ENCODE measurements at regions not wholly inside any gene's neighbourhood (a gene's known extent, or its start where the extent isn't known, plus 50 kb on each side); places are given as distances from the start of the nearest gene placed in this dataset.

- Mint-ChIP-seq H3K27ac (no peak overlapping the region; a peak in 2 of 7 replicates), H3K27me3 (ENCODE audit: low read depth) (no peaks in the 10 kb centered on the region), H3K36me3 (ENCODE audit: insufficient read depth in 1 of 3, low read depth in 3 of 3) (no peaks in the 10 kb centered on the region), H3K4me1 (no peaks in the 10 kb centered on the region), H3K9me3 (no peaks in the 10 kb centered on the region), H3K4me3 (no peak overlapping the region)
- Histone ChIP-seq H4K5ac (ENCODE audit: insufficient read length, low read depth, low read length) (no peak overlapping the region), H2AFZ (ENCODE audit: low read length) (no peak overlapping the region), H3K4ac (ENCODE audit: low read depth, low read length) (no peak overlapping the region), H2BK120ac (ENCODE audit: low read depth, low read length, poor library complexity, severe bottlenecking) (no peak overlapping the region), H3K9ac (ENCODE audit: extremely low read depth, insufficient read length, low read length) (no peak overlapping the region), H2BK5ac (ENCODE audit: insufficient read length, low read length) (no peak overlapping the region), H3K23ac (ENCODE audit: insufficient read length, low read depth, low read length) (no peak overlapping the region), H4K20me1 (ENCODE audit: control insufficient read depth, insufficient read depth, insufficient read length) (no peaks in the 10 kb centered on the region), H2AK5ac (ENCODE audit: insufficient read length, low read length) (no peak overlapping the region), H4K8ac (replicated peaks; ENCODE audit: insufficient read length, low read depth, low read length) (no peak overlapping the region), H3K27me3 (ENCODE audit: insufficient read depth, low read length) (no peaks in the 10 kb centered on the region), H3K18ac (ENCODE audit: insufficient read length, low read depth, low read length) (no peak overlapping the region), H3K23me2 (ENCODE audit: insufficient read length, low read depth, low read length, poor library complexity, severe bottlenecking) (no peaks in the 10 kb centered on the region), H2BK15ac (ENCODE audit: low read depth, low read length) (no peak overlapping the region), H3K79me2 (ENCODE audit: insufficient read depth, low read length) (no peaks in the 10 kb centered on the region), H3K4me2 (ENCODE audit: insufficient read depth, insufficient read length, low read length) (no peak overlapping the region), H2BK20ac (ENCODE audit: low read depth, low read length, poor library complexity, severe bottlenecking) (no peak overlapping the region), H3K56ac (ENCODE audit: insufficient read length, low read depth, low read length) (no peak overlapping the region), H3T11ph (ENCODE audit: low read length) (no peak overlapping the region), H3K27ac (ENCODE audit: insufficient read length, low read depth, low read length) (no peak overlapping the region), H3K14ac (ENCODE audit: insufficient read depth, low read length) (no peak overlapping the region), H3K4me1 (ENCODE audit: insufficient read depth, low read length) (no peaks in the 10 kb centered on the region), H2BK12ac (ENCODE audit: insufficient read length, low read depth, low read length) (no peak overlapping the region), H3K79me1 (ENCODE audit: insufficient read depth, low read depth, low read length, poor library complexity, severe bottlenecking) (no peaks in the 10 kb centered on the region), H4K91ac (ENCODE audit: insufficient read length, low read depth, low read length) (no peak overlapping the region), H3K9me3 (ENCODE audit: control insufficient read depth, low read depth, low read length) (no peaks in the 10 kb centered on the region)
- no peak for TF ChIP-seq CTCF (conservative IDR thresholded peaks at IDR 0.05)
- DNase-seq: no peak
- no CpG with 5 or more reads among the region's 3 CpGs for WGBS (ENCODE audit: extremely low coverage, insufficient read length, low lambda C conversion rate)
These were observed 189.9 kb upstream of the CNTN1 start for GRCh38 chr12:40502322-40502721.

Data from H9 (cell line).